Ovary (tissue), 7 donors: ENCODE measurements at regions not wholly inside any gene's neighbourhood (a gene's known extent, or its start where the extent isn't known, plus 50 kb on each side); places are given as distances from the start of the nearest gene placed in this dataset.

ENCODE experiments used
- DNase-seq, 5 donors: peaks; one replicate each; pipeline ENCODE4 v3.0.0-alpha.2; 2019 to 2020
- H3K27ac ChIP-seq, 2 donors: fragments of 200-600 bp; one replicate each; pipeline versions ENCODE4 v1.5.1 to v1.8.0; 2019 to 2022
- H3K27me3 ChIP-seq: fragments of 200-600 bp; one replicate; pipeline ENCODE4 v1.8.0; 2022
- H3K36me3 ChIP-seq: fragments of 200-600 bp; sonication (generic); one replicate; pipeline ENCODE4 v1.5.1; 2019
- H3K4me1 ChIP-seq: one replicate; pipeline ENCODE4 v1.8.1; 2013; ENCODE audit warnings: mild to moderate bottlenecking, moderate library complexity; ENCODE audit not compliant: insufficient read depth
- H3K4me3 ChIP-seq: fragments of 200-600 bp; sonication (generic); one replicate; pipeline ENCODE4 v1.5.1; 2017
- H3K9me3 ChIP-seq, 2 donors: fragments of 200-600 bp in 1 of 2; sonication (generic) in 1 of 2; one replicate each; pipeline versions ENCODE4 v1.5.1 to v1.8.1; 2013 to 2019; ENCODE audit warnings: mild to moderate bottlenecking in 1 of 2, moderate library complexity in 1 of 2
- CTCF ChIP-seq, 3 donors: fragments of 450-650 bp in 2 of 3; fragments of 200-600 bp in 1 of 3; IDR thresholded peaks; one replicate each; pipeline versions ENCODE4 v1.5.1 to v1.8.0; 2016 to 2022; ENCODE audit warnings: antibody characterized with exemption in 3 of 3, mild to moderate bottlenecking in 1 of 3
- EP300 ChIP-seq: sonication (generic); formaldehyde crosslinking; IDR thresholded peaks from one replicate; pipeline ENCODE4 v1.6.1; 2017; ENCODE audit warnings: antibody characterized with exemption
- POLR2A ChIP-seq: fragments of 450-650 bp; IDR thresholded peaks from one replicate; pipeline ENCODE4 v1.6.1; 2017; ENCODE audit warnings: antibody characterized with exemption, mild to moderate bottlenecking, moderate library complexity
- WGBS, 3 donors: extraction: QIAGEN DNeasy Blood & Tissue Kit in 1 of 3; methylation state at CpG; one replicate each; pipeline versions ENCODE4 v1.1.5 to v1.1.7; 2013 to 2017; 5-methylcytosine and 5-hydroxymethylcytosine counted together
- intact Hi-C, 4 donors: fragments of 100-400 bp; cut with DNase I; formaldehyde crosslinking; loops; one replicate each; pipeline versions ENCODE4 v1.11.0 to v1.15.1; 2022 to 2023
- donor health status: DM: no; HTN: no; CAD: no; lungs with moderate emphysema.
- donor health status: DM: no; HTN: no; CAD: no.
- donor health status: Bipolar disorder and iron deficiency.
- donor health status: DM: no; HTN: no; CAD: no.
- donor health status: DM: yes; HTN: yes; CAD: no.

- no peaks in the 10 kb centered on the region for H3K4me1 ChIP-seq
- H3K9me3 ChIP-seq = no peaks in the 10 kb centered on the region
- no peaks in the 10 kb centered on the region for H3K36me3 ChIP-seq
- no peak overlapping the region for H3K4me3 ChIP-seq
- H3K27ac ChIP-seq = no peak overlapping the region
- intact Hi-C loops = no loop called here
- no peak for DNase-seq
- TF ChIP-seq CTCF (IDR thresholded peaks at IDR 0.05) (no peak), POLR2A (no peak), EP300 (no peak)
- H3K27me3 ChIP-seq = no peaks in the 10 kb centered on the region
These were observed 1422.5 kb upstream of the ADGRB3 start for GRCh38 chr6:67212584-67212983.

DNA sequence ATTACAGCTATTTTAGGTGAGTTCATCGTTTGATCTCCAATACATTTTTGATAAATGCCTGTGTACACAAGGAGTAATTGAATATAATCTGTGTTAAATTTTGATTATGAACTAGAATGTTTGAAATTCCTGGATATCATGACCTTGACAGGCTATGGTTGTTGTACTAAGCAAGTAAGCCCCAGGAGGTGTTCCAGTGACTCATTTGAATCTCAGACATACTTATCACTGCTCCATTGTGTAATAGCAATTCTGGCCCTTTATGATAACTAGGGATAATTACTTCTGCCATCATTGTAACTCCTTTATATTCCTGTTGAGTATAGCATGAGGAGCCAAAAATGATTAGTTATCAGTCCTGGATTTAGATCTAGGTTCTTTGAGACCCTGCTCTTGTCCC is 1424.6 kb upstream of the ADGRB3 start:
- TF ChIP-seq CTCF (IDR thresholded peaks at IDR 0.05) (no peak), POLR2A (no peak), EP300 (no peak)
- Histone ChIP-seq H3K4me1 (no peaks in the 10 kb centered on the region), H3K4me3 (no peak overlapping the region), H3K27me3 (no peaks in the 10 kb centered on the region), H3K9me3 (no peaks in the 10 kb centered on the region), H3K27ac (no peak overlapping the region), H3K36me3 (no peaks in the 10 kb centered on the region)
- DNase-seq = no peak
- intact Hi-C loops = no loop called here
- WGBS, 3 donors = 67 to 70% (median 69%) methylated on average over 1 of the region's 1 CpG

- Histone ChIP-seq H3K27me3 (no peaks in the 10 kb centered on the region), H3K9me3 (no peaks in the 10 kb centered on the region), H3K27ac (no peak overlapping the region), H3K4me3 (no peak overlapping the region), H3K4me1 (no peaks in the 10 kb centered on the region), H3K36me3 (no peaks in the 10 kb centered on the region)
- intact Hi-C loops = no loop called here
- DNase-seq = no peak
- TF ChIP-seq CTCF (IDR thresholded peaks at IDR 0.05) (no peak), POLR2A (no peak)
- WGBS, 3 donors = 95 to 97% (median 96%) methylated on average over 13 of the region's 13 CpGs
These were observed 1433.5 kb upstream of the ADGRB3 start for GRCh38 chr6:67201563-67201962.

DNA sequence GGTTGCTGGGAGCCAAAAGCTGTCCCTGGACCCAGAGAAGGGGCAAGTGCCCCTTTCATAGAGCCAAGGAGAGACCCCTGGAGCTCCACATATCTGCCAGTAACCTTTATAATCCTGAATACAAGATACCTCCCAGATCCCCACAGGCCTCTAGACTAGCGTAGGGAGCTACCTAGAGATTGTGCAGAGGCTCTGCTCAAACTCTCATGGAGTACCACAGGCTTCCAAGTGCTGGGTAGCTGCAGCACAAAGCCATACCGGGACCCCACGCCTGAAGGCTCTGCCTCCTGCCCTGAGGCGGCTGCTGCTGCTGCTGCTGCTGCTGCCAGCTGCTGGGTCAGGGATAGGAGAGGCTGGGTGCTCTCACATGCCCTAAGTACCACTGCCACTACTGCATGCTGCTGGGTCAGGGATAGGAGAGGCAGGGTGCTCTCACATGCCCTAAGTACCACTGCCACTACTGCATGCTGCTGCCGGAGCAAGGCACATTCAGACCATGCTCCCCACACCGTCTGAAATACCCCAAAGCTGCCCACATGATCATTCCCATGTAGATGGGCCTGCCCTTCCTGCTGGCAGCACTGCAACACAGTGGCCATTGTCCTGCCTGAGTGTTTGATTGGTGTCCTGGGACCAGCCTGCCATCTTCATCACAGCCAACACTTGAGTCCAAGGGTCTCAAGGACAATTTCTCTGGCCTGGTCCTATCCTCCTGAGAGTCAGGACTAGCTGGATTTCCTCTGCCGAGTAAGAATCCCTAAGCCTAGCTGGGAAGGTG is 1434.3 kb upstream of the ADGRB3 start:
- TF ChIP-seq CTCF (IDR thresholded peaks at IDR 0.05) (no peak), POLR2A (no peak), EP300 (no peak)
- H3K4me1 ChIP-seq = no peaks in the 10 kb centered on the region
- H3K27me3 ChIP-seq = no peaks in the 10 kb centered on the region
- H3K4me3 ChIP-seq = no peak overlapping the region
- intact Hi-C loops = no loop called here
- WGBS, 3 donors = 82 to 88% (median 83%) methylated on average over 7 of the region's 7 CpGs
- H3K27ac ChIP-seq = no peak overlapping the region
- H3K9me3 ChIP-seq = no peaks in the 10 kb centered on the region
- no peak for DNase-seq
- H3K36me3 ChIP-seq = no peaks in the 10 kb centered on the region
